Ovary (tissue), 7 donors: ENCODE measurements at regions not wholly inside any gene's neighbourhood (a gene's known extent, or its start where the extent isn't known, plus 50 kb on each side); places are given as distances from the start of the nearest gene placed in this dataset.
"Not testable (repeated sequence)": the region's sequence is repeated elsewhere in the genome, so short reads cannot be mapped to it uniquely, and the experiment has no call there.

ENCODE experiments used
- DNase-seq, 5 donors: peaks; one replicate each; pipeline ENCODE4 v3.0.0-alpha.2; 2019 to 2020
- H3K27ac ChIP-seq, 2 donors: fragments of 200-600 bp; one replicate each; pipeline versions ENCODE4 v1.5.1 to v1.8.0; 2019 to 2022
- H3K27me3 ChIP-seq: fragments of 200-600 bp; one replicate; pipeline ENCODE4 v1.8.0; 2022
- H3K36me3 ChIP-seq: fragments of 200-600 bp; sonication (generic); one replicate; pipeline ENCODE4 v1.5.1; 2019
- H3K4me1 ChIP-seq: one replicate; pipeline ENCODE4 v1.8.1; 2013; ENCODE audit warnings: mild to moderate bottlenecking, moderate library complexity; ENCODE audit not compliant: insufficient read depth
- H3K4me3 ChIP-seq: fragments of 200-600 bp; sonication (generic); one replicate; pipeline ENCODE4 v1.5.1; 2017
- H3K9me3 ChIP-seq, 2 donors: fragments of 200-600 bp in 1 of 2; sonication (generic) in 1 of 2; one replicate each; pipeline versions ENCODE4 v1.5.1 to v1.8.1; 2013 to 2019; ENCODE audit warnings: mild to moderate bottlenecking in 1 of 2, moderate library complexity in 1 of 2
- EP300 ChIP-seq: sonication (generic); formaldehyde crosslinking; IDR thresholded peaks from one replicate; pipeline ENCODE4 v1.6.1; 2017; ENCODE audit warnings: antibody characterized with exemption
- POLR2A ChIP-seq: fragments of 450-650 bp; IDR thresholded peaks from one replicate; pipeline ENCODE4 v1.6.1; 2017; ENCODE audit warnings: antibody characterized with exemption, mild to moderate bottlenecking, moderate library complexity
- WGBS, 3 donors: extraction: QIAGEN DNeasy Blood & Tissue Kit in 1 of 3; methylation state at CpG; one replicate each; pipeline versions ENCODE4 v1.1.5 to v1.1.7; 2013 to 2017; 5-methylcytosine and 5-hydroxymethylcytosine counted together
- intact Hi-C, 4 donors: fragments of 100-400 bp; cut with DNase I; formaldehyde crosslinking; loops; one replicate each; pipeline versions ENCODE4 v1.11.0 to v1.15.1; 2022 to 2023
- TF ChIP-seq, protein P1 (sequence below), 3 donors: fragments of 450-650 bp in 2 of 3; fragments of 200-600 bp in 1 of 3; IDR thresholded peaks; one replicate each; pipeline versions ENCODE4 v1.5.1 to v1.8.0; 2016 to 2022; ENCODE audit warnings: antibody characterized with exemption in 3 of 3, mild to moderate bottlenecking in 1 of 3
- donor health status: DM: no; HTN: no; CAD: no; lungs with moderate emphysema.
- donor health status: DM: no; HTN: no; CAD: no.
- donor health status: Bipolar disorder and iron deficiency.
- donor health status: DM: no; HTN: no; CAD: no.
- donor health status: DM: yes; HTN: yes; CAD: no.

GRCh38 chr10:121138112-121138860, 287.1 kb downstream of the WDR11 start:
- WGBS, 3 donors: 60 to 65% (median 64%) methylated on average over 13 of the region's 13 CpGs
- DNase-seq: no peak
- Histone ChIP-seq H3K9me3 (no peaks in the 10 kb centered on the region), H3K27me3 (no peaks in the 10 kb centered on the region), H3K4me1 (no peaks in the 10 kb centered on the region), H3K27ac (no peak overlapping the region), H3K36me3 (no peaks in the 10 kb centered on the region), H3K4me3 (no peak overlapping the region)
- intact Hi-C loops: no loop called here
- TF ChIP-seq, protein P1, sequence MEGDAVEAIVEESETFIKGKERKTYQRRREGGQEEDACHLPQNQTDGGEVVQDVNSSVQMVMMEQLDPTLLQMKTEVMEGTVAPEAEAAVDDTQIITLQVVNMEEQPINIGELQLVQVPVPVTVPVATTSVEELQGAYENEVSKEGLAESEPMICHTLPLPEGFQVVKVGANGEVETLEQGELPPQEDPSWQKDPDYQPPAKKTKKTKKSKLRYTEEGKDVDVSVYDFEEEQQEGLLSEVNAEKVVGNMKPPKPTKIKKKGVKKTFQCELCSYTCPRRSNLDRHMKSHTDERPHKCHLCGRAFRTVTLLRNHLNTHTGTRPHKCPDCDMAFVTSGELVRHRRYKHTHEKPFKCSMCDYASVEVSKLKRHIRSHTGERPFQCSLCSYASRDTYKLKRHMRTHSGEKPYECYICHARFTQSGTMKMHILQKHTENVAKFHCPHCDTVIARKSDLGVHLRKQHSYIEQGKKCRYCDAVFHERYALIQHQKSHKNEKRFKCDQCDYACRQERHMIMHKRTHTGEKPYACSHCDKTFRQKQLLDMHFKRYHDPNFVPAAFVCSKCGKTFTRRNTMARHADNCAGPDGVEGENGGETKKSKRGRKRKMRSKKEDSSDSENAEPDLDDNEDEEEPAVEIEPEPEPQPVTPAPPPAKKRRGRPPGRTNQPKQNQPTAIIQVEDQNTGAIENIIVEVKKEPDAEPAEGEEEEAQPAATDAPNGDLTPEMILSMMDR (IDR thresholded peaks at IDR 0.05): no peak
- no peak for TF ChIP-seq EP300
- TF ChIP-seq POLR2A: no peak

- Histone ChIP-seq H3K4me1 (no peaks in the 10 kb centered on the region), H3K27ac (no peak overlapping the region), H3K36me3 (no peaks in the 10 kb centered on the region), H3K4me3 (no peak overlapping the region), H3K27me3 (no peaks in the 10 kb centered on the region), H3K9me3 (no peaks in the 10 kb centered on the region)
- 85 to 94% (median 92%) methylated on average over 4 of the region's 4 CpGs for WGBS, 3 donors
- DNase-seq: no peak
- intact Hi-C loops: no loop called here
- TF ChIP-seq, protein P1 (IDR thresholded peaks at IDR 0.05): no peak
These were observed 287.8 kb downstream of the WDR11 start for GRCh38 chr10:121138918-121139317.

DNA sequence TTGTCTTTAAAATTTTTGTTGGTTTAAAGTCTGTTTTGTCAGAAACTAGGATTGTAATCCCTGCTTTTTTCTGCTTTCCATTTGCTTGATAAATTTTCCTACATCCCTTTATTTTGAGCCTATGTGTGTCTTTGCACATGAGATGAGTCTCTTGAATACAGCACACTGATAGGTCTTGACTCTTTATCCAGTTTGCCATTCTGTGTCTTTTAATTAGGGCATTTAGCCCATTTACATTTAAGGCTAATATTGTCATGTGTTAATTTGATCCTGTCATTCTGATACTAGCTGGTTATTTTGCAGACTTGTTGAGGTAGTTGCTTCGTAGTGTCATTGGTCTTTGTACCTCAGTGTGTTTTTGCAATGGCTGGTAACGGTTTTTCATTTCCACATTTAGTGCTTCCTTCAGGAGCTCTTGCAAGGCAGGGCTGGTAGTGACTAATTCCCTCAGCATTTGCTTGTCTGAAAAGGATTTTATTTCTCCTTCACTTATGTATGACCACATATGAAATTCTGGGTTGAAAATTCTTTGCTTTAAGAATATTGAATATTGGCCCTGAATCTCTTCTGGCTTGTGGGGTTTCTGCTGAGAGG, 294.7 kb downstream of the WDR11 start:
- H3K4me3 ChIP-seq, intact Hi-C loops, DNase-seq, H3K9me3 ChIP-seq, H3K36me3 ChIP-seq, H3K27ac ChIP-seq, H3K4me1 ChIP-seq, H3K27me3 ChIP-seq: not testable (repeated sequence)
- WGBS, 3 donors: 35 to 40% (median 38%) methylated on average over 2 of the region's 2 CpGs

DNA sequence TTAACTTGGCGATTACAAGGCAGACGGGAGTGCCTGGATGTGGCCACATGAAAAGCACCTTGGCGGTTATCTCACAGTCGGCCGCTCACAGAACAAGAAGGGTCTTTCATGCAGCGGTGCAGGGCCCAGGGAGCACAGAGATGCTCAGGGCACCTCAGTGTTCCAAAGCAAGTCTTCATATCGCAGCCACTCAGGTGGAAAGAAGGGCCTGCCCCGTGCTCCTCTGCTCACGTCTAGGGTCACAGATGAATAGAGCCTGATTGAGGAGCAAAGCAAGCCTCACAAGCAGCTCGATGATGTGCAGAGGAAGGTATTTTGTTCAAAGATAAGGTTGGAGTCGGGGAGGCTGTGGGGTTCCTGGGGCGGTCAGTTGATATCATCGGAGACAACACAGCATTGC, 297.8 kb downstream of the WDR11 start:
- H3K27me3 ChIP-seq: no peaks in the 10 kb centered on the region
- WGBS, 3 donors: 86 to 92% (median 88%) methylated on average over 13 of the region's 13 CpGs
- no peaks in the 10 kb centered on the region for H3K9me3 ChIP-seq
- intact Hi-C loops: no loop called here
- H3K36me3 ChIP-seq: no peaks in the 10 kb centered on the region
- H3K4me1 ChIP-seq: no peaks in the 10 kb centered on the region
- H3K4me3 ChIP-seq: no peak overlapping the region
- DNase-seq: no peak
- TF ChIP-seq POLR2A (no peak), EP300 (no peak)
- TF ChIP-seq, protein P1 (IDR thresholded peaks at IDR 0.05): no peak
- no peak overlapping the region for H3K27ac ChIP-seq

- no peaks in the 10 kb centered on the region for H3K27me3 ChIP-seq
- H3K27ac ChIP-seq: no peak overlapping the region
- H3K4me3 ChIP-seq: no peak overlapping the region
- intact Hi-C loops: no loop called here
- no peak for DNase-seq
- H3K4me1 ChIP-seq: peaks cover 2% of the 10 kb centered on the region
- no peaks in the 10 kb centered on the region for H3K36me3 ChIP-seq
- WGBS, 3 donors: 79 to 85% (median 80%) methylated on average over 2 of the region's 2 CpGs
- no peaks in the 10 kb centered on the region for H3K9me3 ChIP-seq
- TF ChIP-seq EP300 (no peak), POLR2A (no peak)
- TF ChIP-seq, protein P1 (IDR thresholded peaks at IDR 0.05): no peak
These were observed 300.9 kb downstream of the WDR11 start for GRCh38 chr10:121152033-121152432.
